ENCODE measurements at regions not wholly inside any gene's neighbourhood (a gene's known extent, or its start where the extent isn't known, plus 50 kb on each side); places are given as distances from the start of the nearest gene placed in this dataset.
A peak's percentile ranks its signal among the peaks of the same experiment; 100 is the strongest.

- peak; percentile 43 for DNase-seq (ENCODE audit: low read depth)
Observed at GRCh38 chr10:62632071-62632809, 172.3 kb upstream of the ADO start.

DNA sequence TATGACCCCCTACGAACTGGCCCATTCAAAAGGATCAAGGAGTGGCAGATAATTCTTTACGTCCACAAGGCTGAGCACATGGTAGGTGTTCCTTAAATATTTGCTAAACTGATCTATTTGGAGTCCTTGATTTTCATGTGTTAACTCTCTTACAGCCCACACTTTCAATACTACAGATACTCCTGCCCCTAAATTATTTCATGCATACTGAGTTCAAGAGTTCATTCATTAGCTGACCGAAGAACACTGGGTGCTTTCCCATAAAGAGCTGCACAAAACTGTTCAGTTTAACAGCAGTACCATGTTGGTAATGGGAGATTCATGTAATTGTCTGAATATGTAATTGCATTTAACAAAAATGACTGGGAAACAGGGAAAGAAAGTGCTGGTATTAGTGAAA lies 170.5 kb upstream of the ADO start:
- no peak for DNase-seq (ENCODE audit: low read depth)

- DNase-seq (ENCODE audit: low read depth) = no peak
Observed at GRCh38 chr10:62634576-62634975, 169.9 kb upstream of the ADO start.

DNA sequence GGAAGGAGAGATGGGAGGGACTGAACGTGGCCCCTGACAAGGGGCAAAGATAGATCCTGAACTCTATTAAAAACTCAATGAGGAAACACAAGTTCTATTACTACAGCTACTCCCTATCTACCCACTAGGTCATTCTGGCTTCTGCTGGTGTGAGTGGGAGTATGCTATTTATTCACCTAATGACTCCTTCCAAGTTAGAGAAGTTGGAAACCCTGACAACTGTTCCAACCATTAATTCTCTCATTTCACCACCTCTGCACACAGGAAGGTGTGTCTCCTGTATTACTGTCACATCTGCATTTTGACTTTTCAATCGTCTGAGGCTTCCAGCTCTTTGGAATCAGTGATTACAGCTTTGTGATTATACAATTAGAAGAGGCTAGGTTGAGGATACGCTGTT lies 169.4 kb upstream of the ADO start:
- no peak for DNase-seq (ENCODE audit: low read depth)

- no peak for DNase-seq (ENCODE audit: low read depth)
Observed at GRCh38 chr10:62636825-62637248, 167.7 kb upstream of the ADO start.

GRCh38 chr10:62637249-62638061 lies 167.1 kb upstream of the ADO start:
- DNase-seq (ENCODE audit: low read depth) = peak; percentile 42

- DNase-seq (ENCODE audit: low read depth) = no peak
Observed at GRCh38 chr10:62638062-62638477, 166.4 kb upstream of the ADO start.

DNA sequence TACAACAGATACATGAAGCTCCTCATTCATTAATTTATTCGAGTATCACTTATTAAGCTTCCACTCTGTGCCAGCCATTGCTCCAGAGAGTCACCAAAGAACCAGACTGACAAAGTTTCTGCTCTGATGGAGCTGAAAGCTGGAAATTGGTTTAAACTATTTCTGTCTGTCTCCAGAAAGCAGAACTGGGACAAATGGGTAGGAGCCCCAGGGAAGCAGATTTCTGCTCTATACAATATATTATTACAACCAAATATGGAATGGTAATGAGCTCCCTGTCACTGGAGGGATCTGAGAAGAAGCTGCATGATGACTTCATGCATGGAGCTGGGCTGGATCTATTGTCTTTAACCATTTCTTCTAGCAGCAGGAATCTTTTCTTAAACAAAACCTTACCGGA lies 165.4 kb upstream of the ADO start:
- DNase-seq (ENCODE audit: low read depth) = no peak

DNA sequence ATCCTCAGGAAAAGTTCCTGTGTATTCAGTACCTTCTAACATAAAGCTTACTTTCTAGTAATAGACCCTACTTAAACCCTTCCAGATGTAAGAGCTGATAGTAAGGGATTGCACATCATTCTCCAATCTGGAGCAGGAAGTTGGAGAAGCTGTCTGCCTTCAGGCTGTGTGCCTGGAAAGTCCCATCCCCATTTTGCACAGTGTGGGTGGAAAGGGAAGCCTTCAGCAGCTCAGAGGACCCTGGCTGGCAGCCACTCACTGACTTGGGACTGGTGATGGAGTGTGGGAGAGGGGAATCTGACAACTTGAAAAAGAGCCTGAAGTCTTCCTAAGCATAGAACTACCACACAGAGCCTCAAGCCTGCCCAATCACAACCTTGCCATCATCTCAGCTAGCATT lies 164.1 kb upstream of the ADO start:
- no peak for DNase-seq (ENCODE audit: low read depth)

- DNase-seq (ENCODE audit: low read depth) = no peak
Observed at GRCh38 chr10:62643606-62644587, 160.6 kb upstream of the ADO start.

DNA sequence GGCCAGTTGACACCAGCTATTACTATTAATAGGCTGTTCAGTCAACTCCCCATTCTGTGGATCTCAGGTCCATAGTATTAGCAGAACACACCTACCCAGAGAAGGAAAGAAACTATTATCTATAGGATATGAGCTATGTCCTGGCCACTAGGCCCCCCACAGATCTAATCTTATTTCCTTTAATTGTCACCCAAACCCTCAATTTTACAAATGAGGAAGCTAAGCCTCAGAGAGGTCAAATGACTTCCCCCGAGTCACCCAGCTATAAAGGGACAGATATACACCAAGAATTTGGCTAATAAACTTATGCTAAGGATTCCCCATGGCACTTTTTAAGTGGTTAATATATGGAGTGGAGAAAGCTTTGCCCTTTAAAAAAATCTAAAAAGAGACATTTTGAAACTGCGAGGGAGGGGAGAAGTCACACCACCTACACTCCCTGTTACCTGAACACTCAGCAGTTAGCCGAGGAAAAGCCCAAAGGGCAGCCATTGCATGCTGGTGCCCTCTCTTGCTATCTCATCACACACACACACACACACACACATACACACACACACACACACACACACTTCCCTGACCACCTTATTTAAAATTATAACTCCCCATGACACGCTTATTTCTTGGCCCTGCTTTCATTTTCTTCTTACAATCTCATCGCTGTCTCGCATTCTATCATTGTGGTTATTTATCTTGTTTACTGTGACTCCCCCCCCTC lies 157.0 kb upstream of the ADO start:
- DNase-seq (ENCODE audit: low read depth) = no peak

- DNase-seq (ENCODE audit: low read depth) = no peak
Observed at GRCh38 chr10:62648921-62649320, 155.6 kb upstream of the ADO start.

DNA sequence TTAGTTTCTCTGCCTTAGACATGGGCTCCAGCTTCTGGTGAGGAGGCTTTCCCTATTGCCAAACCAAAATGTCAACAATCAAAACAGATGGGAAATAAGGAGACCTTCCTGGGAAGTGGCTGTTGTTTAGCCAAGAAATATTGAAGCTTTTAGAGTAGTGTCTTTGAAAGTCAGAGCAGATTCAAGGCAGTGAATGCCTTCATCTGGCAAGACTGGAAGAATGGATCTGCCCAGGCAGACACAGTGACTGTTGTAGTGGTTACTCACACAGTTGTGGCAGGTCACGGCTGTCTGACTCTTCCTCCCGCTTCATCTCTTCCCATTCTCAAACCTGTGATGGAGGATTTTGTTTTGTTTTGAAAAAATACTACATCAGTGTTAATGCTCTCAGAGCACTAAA lies 154.1 kb upstream of the ADO start:
- no peak for DNase-seq (ENCODE audit: low read depth)

DNA sequence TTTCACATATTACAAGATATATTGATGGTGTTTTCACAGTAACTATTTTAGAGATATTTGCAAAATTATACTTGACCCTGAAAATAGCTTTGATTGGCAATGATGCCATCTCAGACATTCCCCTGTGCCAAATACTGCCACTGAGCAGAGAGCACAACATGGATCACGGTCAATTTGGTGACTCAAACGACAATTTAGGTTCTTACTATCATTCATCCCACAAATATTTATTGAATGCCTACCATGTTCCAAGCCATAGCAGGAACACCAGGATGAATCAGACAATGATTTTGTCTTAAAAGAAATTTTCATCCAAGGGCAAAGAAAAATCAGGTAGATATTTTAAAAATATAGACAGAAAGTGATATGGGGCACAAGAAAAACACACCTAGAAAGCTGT lies 153.2 kb upstream of the ADO start:
- no peak for DNase-seq (ENCODE audit: low read depth)

- no peak for DNase-seq (ENCODE audit: low read depth)
Observed at GRCh38 chr10:62652114-62652513, 152.4 kb upstream of the ADO start.

DNA sequence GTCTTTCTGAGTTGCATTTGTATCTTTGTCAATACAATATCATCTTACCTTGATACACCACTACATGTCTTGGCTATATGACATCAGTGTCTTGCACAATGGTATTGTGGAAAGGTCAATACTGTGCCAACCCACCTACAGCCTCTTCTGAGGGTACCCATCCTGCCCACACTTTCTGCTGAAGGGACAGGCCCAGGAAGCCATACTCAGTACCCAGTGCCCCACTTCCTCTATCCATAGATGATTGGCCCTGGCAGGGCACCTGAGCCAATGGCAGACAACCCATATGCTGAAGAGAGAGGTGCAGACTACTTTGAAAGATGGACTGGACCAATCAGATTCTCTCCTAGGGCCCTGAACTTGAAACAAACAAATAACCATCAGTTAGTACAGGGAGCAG lies 152.0 kb upstream of the ADO start:
- DNase-seq (ENCODE audit: low read depth) = no peak

DNA sequence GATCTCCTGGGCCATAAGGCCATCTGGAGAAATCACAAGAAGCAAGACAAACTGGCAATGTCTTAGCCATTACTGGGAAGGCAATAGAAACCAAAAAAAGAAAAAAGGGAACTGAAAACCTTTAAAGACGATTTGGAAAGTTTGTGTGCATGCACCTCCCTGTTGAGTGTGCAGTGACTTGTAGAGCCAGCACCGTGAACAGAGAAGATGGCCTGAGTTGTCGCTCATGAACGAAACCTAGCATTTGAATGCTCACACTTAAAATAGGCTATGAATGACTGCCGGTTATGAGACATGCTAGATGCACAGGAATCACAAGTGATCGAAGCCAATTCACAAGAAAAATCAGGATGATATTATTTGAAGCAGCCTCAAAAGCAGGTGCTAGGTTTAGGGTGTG lies 151.3 kb upstream of the ADO start:
- no peak for DNase-seq (ENCODE audit: low read depth)

DNA sequence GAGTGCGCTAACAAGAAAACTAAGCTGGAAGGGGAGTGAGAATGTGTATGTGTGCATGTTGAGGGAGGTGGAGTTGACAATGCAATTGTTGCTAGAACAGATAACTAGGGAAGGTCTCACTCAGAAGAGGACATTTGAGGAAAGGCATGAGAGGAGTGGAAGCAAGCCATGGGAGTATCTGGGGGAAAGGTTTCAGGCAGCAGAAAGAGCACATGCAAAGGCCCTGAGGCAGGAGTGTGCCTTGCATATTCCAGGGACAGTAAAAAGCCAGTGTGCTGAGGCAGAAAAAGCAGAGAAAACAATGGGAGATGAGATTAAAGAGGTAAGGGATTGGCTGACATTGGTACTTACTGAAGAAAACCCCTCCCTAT lies 149.6 kb upstream of the ADO start:
- no peak for DNase-seq (ENCODE audit: low read depth)

DNA sequence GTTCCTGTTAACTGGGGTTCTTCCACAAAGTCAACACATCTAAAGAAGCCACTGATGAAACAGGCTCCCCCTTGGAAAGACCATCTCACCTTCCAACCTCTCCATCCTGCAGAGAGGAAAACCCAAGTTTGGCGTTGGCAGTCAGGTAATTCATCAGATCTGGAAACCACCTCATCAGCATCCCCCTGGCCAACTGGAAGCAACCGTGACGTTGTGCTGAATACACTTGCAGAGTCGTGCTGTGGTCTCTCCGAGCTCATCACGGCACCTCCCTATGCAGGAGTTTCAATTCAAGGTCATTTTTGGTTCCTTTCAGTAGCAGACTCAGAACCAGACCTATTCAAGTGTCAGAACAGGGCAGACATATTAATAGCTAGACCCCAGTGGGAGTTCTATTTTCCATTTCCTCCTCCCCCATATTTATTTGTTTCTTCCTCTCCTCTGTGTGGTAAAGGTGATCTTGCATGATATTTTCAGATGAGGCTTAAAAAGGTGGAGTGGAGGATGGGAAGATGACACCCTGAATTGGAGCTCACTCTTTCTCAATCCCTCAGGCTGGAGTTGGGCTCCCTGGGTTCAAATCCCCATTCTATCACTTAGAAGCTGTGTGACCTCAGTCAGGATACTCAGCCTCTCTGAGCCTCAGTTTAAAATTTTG lies 149.1 kb upstream of the ADO start:
- no peak for DNase-seq (ENCODE audit: low read depth)

- no peak for DNase-seq (ENCODE audit: low read depth)
Observed at GRCh38 chr10:62657244-62657835, 147.2 kb upstream of the ADO start.

DNA sequence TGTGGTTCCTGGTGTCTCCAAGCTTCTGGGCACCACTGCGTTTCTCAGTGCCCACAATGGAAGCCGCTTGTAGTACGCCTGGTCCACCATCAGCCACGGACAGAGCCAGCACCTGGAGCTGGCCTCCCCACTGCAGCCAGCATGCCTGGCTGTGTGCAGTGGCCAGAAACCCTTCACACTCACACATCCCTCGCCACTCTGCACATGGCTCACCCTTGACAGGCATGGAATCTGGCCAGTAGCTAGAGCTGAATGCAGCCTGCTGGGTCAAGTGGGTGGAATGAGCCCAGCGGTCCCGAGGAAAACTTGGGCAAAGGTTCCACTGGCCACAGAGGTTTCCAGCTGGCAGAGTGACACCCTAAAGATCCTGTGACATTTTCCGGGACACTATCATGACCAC lies 146.0 kb upstream of the ADO start:
- DNase-seq (ENCODE audit: low read depth) = no peak
